Keratinocyte (primary cell): ENCODE measurements at regions not wholly inside any gene's neighbourhood (a gene's known extent, or its start where the extent isn't known, plus 50 kb on each side); places are given as distances from the start of the nearest gene placed in this dataset.

Experiments used
- DNase-seq: peaks from one replicate; pipeline ENCODE4 v3.0.0-alpha.2; 2011; ENCODE audit warnings: low read depth, missing footprints, low spot score
- FAIRE-seq: peaks from 2 replicates; lab custom pipeline; 2011; peaks lifted over from hg19 to GRCh38; lab: Jason Lieb, UNC
- H2AFZ ChIP-seq: 2 replicates; pipeline ENCODE4 v1.6.0; 2012; ENCODE audit warnings: low read length, control low read depth, inconsistent platforms; ENCODE audit not compliant: control insufficient read depth
- H3K27ac ChIP-seq: 2 replicates; pipeline ENCODE4 v1.5.1; 2011; ENCODE audit warnings: low read length; ENCODE audit not compliant: control insufficient read depth, insufficient read depth
- H3K27me3 ChIP-seq: 3 replicates; pipeline ENCODE4 v1.6.0; 2011; ENCODE audit warnings: low read length; ENCODE audit not compliant: control insufficient read depth, insufficient read depth; ENCODE audit errors: extremely low read depth
- H3K36me3 ChIP-seq, 2 experiments: 2 replicates in 1 of 2; 3 replicates in 1 of 2; pipeline ENCODE4 v1.5.1; 2011; ENCODE audit warnings: low read length in 2 of 2, mild to moderate bottlenecking in 1 of 2; ENCODE audit not compliant: control insufficient read depth in 2 of 2, insufficient read depth in 2 of 2; ENCODE audit errors: extremely low read depth in 1 of 2
- H3K4me1 ChIP-seq: 3 replicates; pipeline ENCODE4 v1.5.1; 2011; ENCODE audit warnings: low read length; ENCODE audit not compliant: control insufficient read depth, insufficient read depth; ENCODE audit errors: extremely low read depth
- H3K4me2 ChIP-seq: 3 replicates; pipeline ENCODE4 v1.6.0; 2011; ENCODE audit warnings: low read depth, low read length; ENCODE audit not compliant: control insufficient read depth, insufficient read depth; ENCODE audit errors: extremely low read depth
- H3K4me3 ChIP-seq, 3 experiments: fragments of 200-600 bp in 1 of 3; sonication (generic) in 1 of 3; 2 replicates in 2 of 3; 3 replicates in 1 of 3; pipeline ENCODE4 v1.5.1; 2011 to 2016; ENCODE audit warnings: low read length in 3 of 3, mild to moderate bottlenecking in 3 of 3, control low read depth in 2 of 3, inconsistent platforms in 1 of 3, low read depth in 1 of 3, mixed read lengths in 1 of 3, mixed run types in 1 of 3, moderate library complexity in 1 of 3; ENCODE audit not compliant: control insufficient read depth in 2 of 3, insufficient read depth in 2 of 3; ENCODE audit errors: extremely low read depth in 1 of 3
- H3K79me2 ChIP-seq: 2 replicates; pipeline ENCODE4 v1.6.0; 2012; ENCODE audit warnings: low read length; ENCODE audit not compliant: control insufficient read depth, insufficient read depth
- H3K9ac ChIP-seq: 3 replicates; pipeline ENCODE4 v1.6.0; 2011; ENCODE audit warnings: low read length; ENCODE audit not compliant: control insufficient read depth, insufficient read depth; ENCODE audit errors: extremely low read depth
- H3K9me1 ChIP-seq: 3 replicates; pipeline ENCODE4 v1.6.0; 2011; ENCODE audit warnings: low read length; ENCODE audit not compliant: control insufficient read depth, insufficient read depth; ENCODE audit errors: extremely low read depth
- H3K9me3 ChIP-seq: 2 replicates; pipeline ENCODE4 v1.5.1; 2012; ENCODE audit warnings: low read depth, low read length; ENCODE audit not compliant: control insufficient read depth
- H4K20me1 ChIP-seq: 3 replicates; pipeline ENCODE4 v1.6.0; 2011; ENCODE audit warnings: low read length; ENCODE audit not compliant: control insufficient read depth, insufficient read depth; ENCODE audit errors: extremely low read depth
- EZH2 ChIP-seq: IDR thresholded peaks from one replicate; pipeline ENCODE4 v1.6.1; 2012; ENCODE audit warnings: inconsistent platforms, mild to moderate bottlenecking, low read length, moderate library complexity
- dilution Hi-C: fragments of 300-500 bp; cut with MboI; formaldehyde crosslinking; loops from one replicate; pipeline ENCODE4 v1.7.0; 2020; ENCODE audit warnings: low sequenced_read_pairs; ENCODE audit not compliant: extremely low pct_ligation_motif_present
- TF ChIP-seq, protein P1 (sequence below), 3 experiments: IDR thresholded peaks in 1 of 3; conservative IDR thresholded peaks in 1 of 3; optimal IDR thresholded peaks in 1 of 3; 2 replicates in 2 of 3; 3 replicates in 1 of 3; pipeline versions ENCODE3 to v1.5.1; 2011; ENCODE audit warnings: low read length in 3 of 3, mild to moderate bottlenecking in 3 of 3, moderate library complexity in 2 of 3, control low read depth in 1 of 3, inconsistent platforms in 1 of 3; ENCODE audit not compliant: insufficient read depth in 2 of 3; ENCODE audit errors: extremely low read depth in 1 of 3

DNA sequence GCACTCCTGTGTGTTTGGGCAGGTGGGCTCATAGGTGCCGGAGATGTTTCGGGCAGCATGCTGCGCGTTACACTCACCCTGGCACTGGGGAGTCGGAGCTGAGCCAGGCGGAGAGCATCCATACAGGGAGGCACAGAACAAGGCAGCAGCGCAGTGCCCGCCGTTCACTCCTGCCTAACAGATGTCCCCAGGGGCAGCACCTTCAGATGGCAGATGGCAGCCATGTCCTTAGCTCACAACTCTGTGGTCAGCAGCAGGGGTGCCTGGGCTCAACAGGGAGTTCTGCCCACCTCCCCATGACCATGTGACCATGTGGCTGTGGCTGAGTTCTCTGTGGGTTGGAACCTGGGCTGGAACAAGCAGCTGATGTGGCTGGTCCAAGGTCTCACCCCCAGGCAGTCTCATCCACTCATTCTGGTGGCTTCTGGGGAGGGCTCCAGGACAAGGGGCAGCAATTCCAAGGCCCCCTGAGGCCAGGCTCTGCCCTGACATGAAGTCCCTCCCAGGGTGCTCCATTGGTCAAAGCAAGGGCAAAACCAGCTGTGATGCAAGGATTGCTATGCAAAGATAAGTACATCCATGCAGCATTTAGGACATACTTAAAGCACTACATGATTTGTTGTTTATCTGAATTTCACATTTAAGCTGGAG, 64.2 kb downstream of the MRPL36 start:
- Histone ChIP-seq H2AFZ (no peak overlapping the region), H3K27me3 (no peaks in the 10 kb centered on the region), H3K9me1 (no peaks in the 10 kb centered on the region), H3K36me3 (no peaks in the 10 kb centered on the region), H3K9ac (no peak overlapping the region), H3K79me2 (no peaks in the 10 kb centered on the region), H4K20me1 (no peaks in the 10 kb centered on the region), H3K9me3 (no peaks in the 10 kb centered on the region), H3K27ac (no peak overlapping the region), H3K4me3 (no peak overlapping the region), H3K4me2 (no peak overlapping the region), H3K4me1 (no peaks in the 10 kb centered on the region)
- dilution Hi-C loops = no loop called here
- DNase-seq (no peak), FAIRE-seq (no peak)
- TF ChIP-seq EZH2 = no peak
- TF ChIP-seq, protein P1, sequence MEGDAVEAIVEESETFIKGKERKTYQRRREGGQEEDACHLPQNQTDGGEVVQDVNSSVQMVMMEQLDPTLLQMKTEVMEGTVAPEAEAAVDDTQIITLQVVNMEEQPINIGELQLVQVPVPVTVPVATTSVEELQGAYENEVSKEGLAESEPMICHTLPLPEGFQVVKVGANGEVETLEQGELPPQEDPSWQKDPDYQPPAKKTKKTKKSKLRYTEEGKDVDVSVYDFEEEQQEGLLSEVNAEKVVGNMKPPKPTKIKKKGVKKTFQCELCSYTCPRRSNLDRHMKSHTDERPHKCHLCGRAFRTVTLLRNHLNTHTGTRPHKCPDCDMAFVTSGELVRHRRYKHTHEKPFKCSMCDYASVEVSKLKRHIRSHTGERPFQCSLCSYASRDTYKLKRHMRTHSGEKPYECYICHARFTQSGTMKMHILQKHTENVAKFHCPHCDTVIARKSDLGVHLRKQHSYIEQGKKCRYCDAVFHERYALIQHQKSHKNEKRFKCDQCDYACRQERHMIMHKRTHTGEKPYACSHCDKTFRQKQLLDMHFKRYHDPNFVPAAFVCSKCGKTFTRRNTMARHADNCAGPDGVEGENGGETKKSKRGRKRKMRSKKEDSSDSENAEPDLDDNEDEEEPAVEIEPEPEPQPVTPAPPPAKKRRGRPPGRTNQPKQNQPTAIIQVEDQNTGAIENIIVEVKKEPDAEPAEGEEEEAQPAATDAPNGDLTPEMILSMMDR (optimal IDR thresholded peaks at IDR 0.05 in 1 of 3, IDR thresholded peaks at IDR 0.05 in 1 of 3, conservative IDR thresholded peaks at IDR 0.05 in 1 of 3; ENCODE audit: extremely low read depth in 1 of 3, insufficient read depth in 2 of 3, low read length in 3 of 3) = no peak

DNA sequence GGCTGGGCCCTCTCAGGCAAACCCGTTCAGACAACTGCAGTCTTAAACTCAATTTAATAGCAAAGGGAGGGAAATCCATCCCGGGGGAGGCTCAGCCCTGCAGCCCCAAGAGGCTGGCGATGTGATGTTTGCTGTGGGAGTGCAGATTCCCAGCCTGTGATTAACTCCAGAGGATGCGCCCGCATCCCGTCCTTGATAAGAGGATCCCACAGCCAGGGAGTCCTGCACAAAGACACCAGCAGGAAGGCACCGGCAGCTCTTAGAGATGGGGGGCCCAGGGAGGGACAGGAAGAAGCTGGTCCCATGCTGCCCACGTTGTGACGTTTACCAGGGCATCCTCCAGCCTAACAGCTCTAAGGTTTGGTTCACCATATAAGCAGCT, 64.7 kb downstream of the MRPL36 start:
- DNase-seq = no peak
- Histone ChIP-seq H3K4me2 (no peak overlapping the region), H3K27ac (no peak overlapping the region), H2AFZ (no peak overlapping the region), H3K4me3 (no peak overlapping the region), H3K9me1 (no peaks in the 10 kb centered on the region), H3K4me1 (no peaks in the 10 kb centered on the region), H3K79me2 (no peaks in the 10 kb centered on the region), H3K9me3 (no peaks in the 10 kb centered on the region), H3K36me3 (no peaks in the 10 kb centered on the region), H4K20me1 (no peaks in the 10 kb centered on the region), H3K27me3 (no peaks in the 10 kb centered on the region), H3K9ac (no peak overlapping the region)
- no peak for FAIRE-seq
- dilution Hi-C loops = no loop called here
- TF ChIP-seq EZH2 = no peak
- TF ChIP-seq, protein P1 (optimal IDR thresholded peaks at IDR 0.05 in 1 of 3, IDR thresholded peaks at IDR 0.05 in 1 of 3, conservative IDR thresholded peaks at IDR 0.05 in 1 of 3; ENCODE audit: extremely low read depth in 1 of 3, insufficient read depth in 2 of 3, low read length in 3 of 3) = no peak
